HL-60 (cell line): ENCODE measurements at regions not wholly inside any gene's neighbourhood (a gene's known extent, or its start where the extent isn't known, plus 50 kb on each side); places are given as distances from the start of the nearest gene placed in this dataset.

Source experiments
- DNase-seq, 2 experiments: peaks; one replicate each; pipeline ENCODE4 v3.0.0-alpha.2; 2010 to 2020; ENCODE audit warnings: low read depth in 1 of 2, low spot score in 1 of 2
- H3K27ac ChIP-seq: fragments of 250-450 bp; sonication (Bioruptor Pico); replicated peaks from 2 replicates; pipeline ENCODE4 v1.5.1; 2020; ENCODE audit warnings: mild to moderate bottlenecking, moderate library complexity
- H3K27me3 ChIP-seq: fragments of 250-450 bp; sonication (Bioruptor Pico); 2 replicates; pipeline ENCODE4 v1.5.1; 2021; ENCODE audit warnings: mild to moderate bottlenecking, moderate library complexity; ENCODE audit not compliant: insufficient read depth, poor library complexity, severe bottlenecking
- H3K4me3 ChIP-seq: replicated peaks from 2 replicates; pipeline ENCODE4 v1.5.1; 2011; ENCODE audit warnings: mild to moderate bottlenecking, control low read depth, low read length; ENCODE audit not compliant: insufficient read depth
- CTCF ChIP-seq: IDR thresholded peaks from one replicate; pipeline ENCODE4 v1.5.1; 2011; ENCODE audit warnings: low read length, control low read depth, inconsistent platforms; ENCODE audit not compliant: insufficient read depth
- GABPA ChIP-seq: IDR thresholded peaks from 2 replicates; pipeline ENCODE4 v1.6.1; 2012; ENCODE audit warnings: low read depth
- POLR2AphosphoS5 ChIP-seq: IDR thresholded peaks from 2 replicates; pipeline ENCODE4 v1.6.1; 2012; ENCODE audit warnings: low read depth
- REST ChIP-seq: IDR thresholded peaks from 2 replicates; pipeline ENCODE4 v1.6.1; 2012; ENCODE audit warnings: low read depth; ENCODE audit not compliant: insufficient replicate concordance
- SPI1 ChIP-seq: IDR thresholded peaks from 2 replicates; pipeline ENCODE4 v1.6.1; 2012; ENCODE audit warnings: low read depth, mild to moderate bottlenecking, borderline replicate concordance

DNA sequence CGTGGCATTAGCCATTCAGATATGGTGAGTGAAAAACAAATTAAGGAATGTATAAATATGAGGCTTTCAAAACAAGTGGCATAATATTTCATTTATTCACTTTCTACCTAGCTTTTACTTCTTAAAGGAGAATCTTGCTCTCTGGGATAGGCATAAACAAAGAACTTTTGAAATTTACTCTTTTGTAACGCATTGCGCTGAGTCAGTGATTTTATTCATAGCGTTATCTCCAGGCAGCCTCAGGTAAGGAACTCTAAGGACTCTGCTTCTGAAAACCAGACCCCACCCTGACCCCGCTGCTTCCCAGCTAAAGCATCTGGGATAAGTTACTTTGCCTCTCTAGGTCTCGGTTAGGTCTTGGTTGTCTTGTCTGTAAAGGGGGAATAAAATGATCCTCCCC lies 234.7 kb downstream of the MYLK4 start:
- H3K4me3 ChIP-seq: no peak overlapping the region
- TF ChIP-seq REST (no peak), GABPA (no peak), CTCF (no peak), SPI1 (no peak), POLR2AphosphoS5 (no peak)
- no peaks in the 10 kb centered on the region for H3K27me3 ChIP-seq
- DNase-seq: no peak
- no peak overlapping the region for H3K27ac ChIP-seq

- H3K4me3 ChIP-seq: no peak overlapping the region
- DNase-seq: no peak
- H3K27me3 ChIP-seq: no peaks in the 10 kb centered on the region
- H3K27ac ChIP-seq: no peak overlapping the region
- TF ChIP-seq CTCF (no peak), REST (no peak), SPI1 (no peak), GABPA (no peak), POLR2AphosphoS5 (no peak)
Observed at GRCh38 chr6:2514965-2515543, 235.7 kb downstream of the MYLK4 start.

DNA sequence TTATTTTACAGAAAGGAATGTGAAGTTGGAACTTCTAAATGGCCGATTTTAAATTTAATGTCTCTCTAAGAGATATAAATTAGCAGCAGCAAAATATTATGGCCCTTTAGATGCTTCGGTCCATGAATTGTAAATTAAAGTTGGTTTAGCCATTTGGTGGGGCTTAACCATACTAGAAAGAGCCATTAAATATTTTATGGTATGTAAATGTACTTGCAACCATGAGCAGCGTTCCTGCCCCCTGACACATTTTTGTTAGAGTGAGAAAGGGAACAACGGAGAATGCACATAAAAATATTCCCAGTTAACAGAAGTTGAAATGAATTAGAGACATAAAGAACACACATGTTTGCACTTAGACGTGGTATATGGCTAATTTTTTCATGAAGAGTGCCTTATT lies 237.9 kb downstream of the MYLK4 start:
- no peak for DNase-seq
- Histone ChIP-seq H3K4me3 (no peak overlapping the region), H3K27ac (no peak overlapping the region), H3K27me3 (no peaks in the 10 kb centered on the region)
- TF ChIP-seq SPI1 (no peak), GABPA (no peak), REST (no peak)

DNA sequence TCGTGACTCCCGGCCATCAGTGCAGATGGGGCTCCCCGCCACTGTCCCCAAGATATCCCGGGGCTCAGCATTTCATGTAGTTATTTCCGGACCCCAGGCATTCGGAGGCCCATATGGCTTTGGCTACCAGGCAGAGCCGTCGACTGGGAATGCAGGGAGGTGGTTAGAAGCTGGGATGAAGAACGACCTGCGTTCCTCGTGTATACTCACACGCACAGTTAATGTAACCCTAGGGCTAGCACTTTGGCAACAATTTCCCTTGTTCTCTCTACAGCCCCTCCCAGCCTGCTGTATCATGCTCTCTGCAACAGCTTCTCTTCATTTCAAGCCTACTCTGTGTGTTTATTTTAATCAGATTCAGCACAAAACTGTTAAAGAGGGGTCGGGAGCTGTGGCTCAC lies 240.4 kb downstream of the MYLK4 start:
- DNase-seq: no peak
- Histone ChIP-seq H3K27ac (no peak overlapping the region), H3K27me3 (no peaks in the 10 kb centered on the region), H3K4me3 (no peak overlapping the region)
- TF ChIP-seq POLR2AphosphoS5 (no peak), CTCF (no peak), REST (no peak), SPI1 (no peak), GABPA (no peak)
